ENCODE measurements at regions not wholly inside any gene's neighbourhood (a gene's known extent, or its start where the extent isn't known, plus 50 kb on each side); places are given as distances from the start of the nearest gene placed in this dataset.

- H3K9ac ChIP-seq (ENCODE audit: low read length), result no peak overlapping the region
- no peaks in the 10 kb centered on the region for H3K36me3 ChIP-seq (ENCODE audit: insufficient read depth, low read length)
- H3K27me3 ChIP-seq (ENCODE audit: insufficient read depth, low read depth, low read length), result no peaks in the 10 kb centered on the region
- H2AFZ ChIP-seq (ENCODE audit: low read depth, low read length), result no peak overlapping the region
- TF ChIP-seq SMC3 (conservative IDR thresholded peaks at IDR 0.05; ENCODE audit: poor library complexity) (no peak), EZH2 (IDR thresholded peaks at IDR 0.05; ENCODE audit: borderline replicate concordance, insufficient read depth, low read length, poor library complexity, severe bottlenecking) (no peak), EP300 (conservative IDR thresholded peaks at IDR 0.05; ENCODE audit: poor library complexity, severe bottlenecking) (no peak), MXI1 (conservative IDR thresholded peaks at IDR 0.05; ENCODE audit: poor library complexity, severe bottlenecking) (no peak), RAD21 (conservative IDR thresholded peaks at IDR 0.05) (no peak), POLR2AphosphoS5 (IDR thresholded peaks at IDR 0.05) (no peak), TAF1 (IDR thresholded peaks at IDR 0.05; ENCODE audit: low read depth) (no peak)
- TF ChIP-seq, protein P1, sequence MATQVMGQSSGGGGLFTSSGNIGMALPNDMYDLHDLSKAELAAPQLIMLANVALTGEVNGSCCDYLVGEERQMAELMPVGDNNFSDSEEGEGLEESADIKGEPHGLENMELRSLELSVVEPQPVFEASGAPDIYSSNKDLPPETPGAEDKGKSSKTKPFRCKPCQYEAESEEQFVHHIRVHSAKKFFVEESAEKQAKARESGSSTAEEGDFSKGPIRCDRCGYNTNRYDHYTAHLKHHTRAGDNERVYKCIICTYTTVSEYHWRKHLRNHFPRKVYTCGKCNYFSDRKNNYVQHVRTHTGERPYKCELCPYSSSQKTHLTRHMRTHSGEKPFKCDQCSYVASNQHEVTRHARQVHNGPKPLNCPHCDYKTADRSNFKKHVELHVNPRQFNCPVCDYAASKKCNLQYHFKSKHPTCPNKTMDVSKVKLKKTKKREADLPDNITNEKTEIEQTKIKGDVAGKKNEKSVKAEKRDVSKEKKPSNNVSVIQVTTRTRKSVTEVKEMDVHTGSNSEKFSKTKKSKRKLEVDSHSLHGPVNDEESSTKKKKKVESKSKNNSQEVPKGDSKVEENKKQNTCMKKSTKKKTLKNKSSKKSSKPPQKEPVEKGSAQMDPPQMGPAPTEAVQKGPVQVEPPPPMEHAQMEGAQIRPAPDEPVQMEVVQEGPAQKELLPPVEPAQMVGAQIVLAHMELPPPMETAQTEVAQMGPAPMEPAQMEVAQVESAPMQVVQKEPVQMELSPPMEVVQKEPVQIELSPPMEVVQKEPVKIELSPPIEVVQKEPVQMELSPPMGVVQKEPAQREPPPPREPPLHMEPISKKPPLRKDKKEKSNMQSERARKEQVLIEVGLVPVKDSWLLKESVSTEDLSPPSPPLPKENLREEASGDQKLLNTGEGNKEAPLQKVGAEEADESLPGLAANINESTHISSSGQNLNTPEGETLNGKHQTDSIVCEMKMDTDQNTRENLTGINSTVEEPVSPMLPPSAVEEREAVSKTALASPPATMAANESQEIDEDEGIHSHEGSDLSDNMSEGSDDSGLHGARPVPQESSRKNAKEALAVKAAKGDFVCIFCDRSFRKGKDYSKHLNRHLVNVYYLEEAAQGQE (IDR thresholded peaks at IDR 0.05; ENCODE audit: borderline replicate concordance), result no peak
- TF ChIP-seq, protein P2, sequence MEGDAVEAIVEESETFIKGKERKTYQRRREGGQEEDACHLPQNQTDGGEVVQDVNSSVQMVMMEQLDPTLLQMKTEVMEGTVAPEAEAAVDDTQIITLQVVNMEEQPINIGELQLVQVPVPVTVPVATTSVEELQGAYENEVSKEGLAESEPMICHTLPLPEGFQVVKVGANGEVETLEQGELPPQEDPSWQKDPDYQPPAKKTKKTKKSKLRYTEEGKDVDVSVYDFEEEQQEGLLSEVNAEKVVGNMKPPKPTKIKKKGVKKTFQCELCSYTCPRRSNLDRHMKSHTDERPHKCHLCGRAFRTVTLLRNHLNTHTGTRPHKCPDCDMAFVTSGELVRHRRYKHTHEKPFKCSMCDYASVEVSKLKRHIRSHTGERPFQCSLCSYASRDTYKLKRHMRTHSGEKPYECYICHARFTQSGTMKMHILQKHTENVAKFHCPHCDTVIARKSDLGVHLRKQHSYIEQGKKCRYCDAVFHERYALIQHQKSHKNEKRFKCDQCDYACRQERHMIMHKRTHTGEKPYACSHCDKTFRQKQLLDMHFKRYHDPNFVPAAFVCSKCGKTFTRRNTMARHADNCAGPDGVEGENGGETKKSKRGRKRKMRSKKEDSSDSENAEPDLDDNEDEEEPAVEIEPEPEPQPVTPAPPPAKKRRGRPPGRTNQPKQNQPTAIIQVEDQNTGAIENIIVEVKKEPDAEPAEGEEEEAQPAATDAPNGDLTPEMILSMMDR (IDR thresholded peaks at IDR 0.05; ENCODE audit: poor library complexity, severe bottlenecking), result no peak
- no peaks in the 10 kb centered on the region for H4K20me1 ChIP-seq (ENCODE audit: insufficient read depth)
- no peak overlapping the region for H3K4me2 ChIP-seq (ENCODE audit: low read length)
- no peaks in the 10 kb centered on the region for H3F3A ChIP-seq (ENCODE audit: insufficient read depth, low read length, poor library complexity, severe bottlenecking)
- H3K9me2 ChIP-seq (ENCODE audit: insufficient read depth, low read length), result no peaks in the 10 kb centered on the region
- no peaks in the 10 kb centered on the region for H3K79me2 ChIP-seq (replicated peaks; ENCODE audit: insufficient read depth, low read length)
- H3K27ac ChIP-seq (ENCODE audit: low read length), result no peak overlapping the region
- H3K9me3 ChIP-seq (ENCODE audit: low read length), result no peaks in the 10 kb centered on the region
- H3K4me3 ChIP-seq (ENCODE audit: low read length), result no peak overlapping the region
These were observed 746.9 kb downstream of the TBC1D32 start for GRCh38 chr6:120587381-120587780.

DNA sequence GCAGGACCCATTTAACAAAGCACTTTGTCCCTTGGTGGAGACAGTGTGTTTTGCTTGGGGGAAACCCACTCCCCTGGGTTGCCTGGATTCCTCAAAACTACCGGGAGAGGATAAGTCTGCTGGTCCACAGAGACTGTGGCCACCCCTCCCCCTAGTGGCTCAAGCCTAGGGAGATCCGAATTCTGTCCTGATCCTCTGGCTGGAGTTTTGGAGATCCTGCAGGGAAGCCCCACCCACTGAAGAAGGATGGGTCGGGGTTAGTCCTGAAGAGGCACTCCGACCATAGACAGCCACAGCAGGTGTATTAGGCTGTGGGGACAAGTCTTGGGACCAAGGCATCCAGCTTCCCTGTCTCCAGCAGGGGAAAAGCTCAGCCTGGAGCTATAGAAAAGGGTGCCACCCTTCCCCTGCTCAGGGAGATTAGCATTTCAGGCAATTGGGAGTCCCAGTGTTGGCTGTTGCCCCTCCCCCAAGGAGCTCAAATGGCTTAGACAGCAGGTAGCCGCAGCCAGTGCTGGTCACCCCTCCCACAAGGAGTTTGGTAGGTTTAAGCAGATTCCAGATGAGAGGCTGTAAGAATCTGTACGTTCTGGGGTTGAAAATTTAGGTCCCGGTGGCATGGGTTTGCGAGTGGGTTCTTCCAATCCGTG is 750.0 kb downstream of the TBC1D32 start:
- no peaks in the 10 kb centered on the region for H3K79me2 ChIP-seq (replicated peaks; ENCODE audit: insufficient read depth, low read length)
- no peaks in the 10 kb centered on the region for H3K9me2 ChIP-seq (ENCODE audit: insufficient read depth, low read length)
- no peaks in the 10 kb centered on the region for H3K27me3 ChIP-seq (ENCODE audit: insufficient read depth, low read depth, low read length)
- no peaks in the 10 kb centered on the region for H3K36me3 ChIP-seq (ENCODE audit: insufficient read depth, low read length)
- H3K9ac ChIP-seq (ENCODE audit: low read length), result no peak overlapping the region
- no peak overlapping the region for H3K4me2 ChIP-seq (ENCODE audit: low read length)
- H4K20me1 ChIP-seq (ENCODE audit: insufficient read depth), result no peaks in the 10 kb centered on the region
- H3K9me3 ChIP-seq (ENCODE audit: low read length), result no peaks in the 10 kb centered on the region
- H3F3A ChIP-seq (ENCODE audit: insufficient read depth, low read length, poor library complexity, severe bottlenecking), result no peaks in the 10 kb centered on the region
- no peak overlapping the region for H2AFZ ChIP-seq (ENCODE audit: low read depth, low read length)
- H3K4me3 ChIP-seq (ENCODE audit: low read length), result no peak overlapping the region
- no peak overlapping the region for H3K27ac ChIP-seq (ENCODE audit: low read length)
- TF ChIP-seq TAF1 (IDR thresholded peaks at IDR 0.05; ENCODE audit: low read depth) (no peak), EZH2 (IDR thresholded peaks at IDR 0.05; ENCODE audit: borderline replicate concordance, insufficient read depth, low read length, poor library complexity, severe bottlenecking) (no peak), POLR2AphosphoS5 (IDR thresholded peaks at IDR 0.05) (no peak), MXI1 (conservative IDR thresholded peaks at IDR 0.05; ENCODE audit: poor library complexity, severe bottlenecking) (no peak), EP300 (conservative IDR thresholded peaks at IDR 0.05; ENCODE audit: poor library complexity, severe bottlenecking) (no peak), RAD21 (conservative IDR thresholded peaks at IDR 0.05) (no peak), SMC3 (conservative IDR thresholded peaks at IDR 0.05; ENCODE audit: poor library complexity) (no peak)
- TF ChIP-seq, protein P2 (IDR thresholded peaks at IDR 0.05; ENCODE audit: poor library complexity, severe bottlenecking), result no peak
- TF ChIP-seq, protein P1 (IDR thresholded peaks at IDR 0.05; ENCODE audit: borderline replicate concordance), result no peak

All from neural cell (in vitro differentiated cells).